LNCaP clone FGC (cell line): ENCODE measurements at regions not wholly inside any gene's neighbourhood (a gene's known extent, or its start where the extent isn't known, plus 50 kb on each side); places are given as distances from the start of the nearest gene placed in this dataset.

ENCODE experiments used
- DNase-seq: peaks from one replicate; pipeline ENCODE4 v3.0.0-alpha.2; 2011; ENCODE audit warnings: low read depth
- H3K4me3 ChIP-seq: 2 replicates; pipeline ENCODE4 v1.5.1; 2011; ENCODE audit warnings: mild to moderate bottlenecking, low read depth, low read length, control low read depth
- TF ChIP-seq, protein P1 (sequence below): IDR thresholded peaks from 2 replicates; pipeline ENCODE4 v1.5.1; 2012; ENCODE audit warnings: mild to moderate bottlenecking; ENCODE audit not compliant: control insufficient read depth, insufficient read depth; ENCODE audit errors: extremely low read depth

DNA sequence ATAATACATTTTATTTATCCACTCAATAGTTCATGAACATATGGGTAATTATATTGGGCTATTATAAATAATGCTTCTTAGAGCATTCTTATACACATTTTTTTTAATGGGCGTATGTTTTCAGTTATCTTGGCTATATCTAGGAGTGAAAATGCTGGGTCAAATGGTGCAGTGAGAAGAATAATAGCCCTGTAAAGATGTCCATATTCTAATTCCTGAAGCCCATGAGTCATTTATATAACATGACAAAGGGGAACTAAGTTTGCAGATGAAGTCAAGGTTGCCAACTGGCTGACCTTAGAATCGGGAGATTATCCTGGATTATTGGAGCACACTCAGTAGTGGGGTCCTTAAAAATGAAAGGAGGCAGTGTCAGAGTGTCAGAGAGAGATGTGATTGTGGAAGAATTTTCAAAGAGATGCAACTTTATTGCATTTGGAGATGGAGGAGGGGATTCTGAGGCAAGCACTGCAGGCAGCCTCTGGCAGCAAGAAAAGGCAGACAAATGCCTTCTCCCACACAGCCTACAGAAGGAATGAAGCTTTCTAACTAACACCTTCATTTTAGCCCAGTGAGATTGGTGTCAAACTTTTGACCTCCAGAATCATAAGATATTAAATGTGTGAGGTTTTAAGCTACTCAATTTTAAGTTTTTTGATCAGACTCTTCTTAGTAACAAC is 106.1 kb upstream of the HS3ST1 start:
- no peak overlapping the region for H3K4me3 ChIP-seq
- TF ChIP-seq, protein P1, sequence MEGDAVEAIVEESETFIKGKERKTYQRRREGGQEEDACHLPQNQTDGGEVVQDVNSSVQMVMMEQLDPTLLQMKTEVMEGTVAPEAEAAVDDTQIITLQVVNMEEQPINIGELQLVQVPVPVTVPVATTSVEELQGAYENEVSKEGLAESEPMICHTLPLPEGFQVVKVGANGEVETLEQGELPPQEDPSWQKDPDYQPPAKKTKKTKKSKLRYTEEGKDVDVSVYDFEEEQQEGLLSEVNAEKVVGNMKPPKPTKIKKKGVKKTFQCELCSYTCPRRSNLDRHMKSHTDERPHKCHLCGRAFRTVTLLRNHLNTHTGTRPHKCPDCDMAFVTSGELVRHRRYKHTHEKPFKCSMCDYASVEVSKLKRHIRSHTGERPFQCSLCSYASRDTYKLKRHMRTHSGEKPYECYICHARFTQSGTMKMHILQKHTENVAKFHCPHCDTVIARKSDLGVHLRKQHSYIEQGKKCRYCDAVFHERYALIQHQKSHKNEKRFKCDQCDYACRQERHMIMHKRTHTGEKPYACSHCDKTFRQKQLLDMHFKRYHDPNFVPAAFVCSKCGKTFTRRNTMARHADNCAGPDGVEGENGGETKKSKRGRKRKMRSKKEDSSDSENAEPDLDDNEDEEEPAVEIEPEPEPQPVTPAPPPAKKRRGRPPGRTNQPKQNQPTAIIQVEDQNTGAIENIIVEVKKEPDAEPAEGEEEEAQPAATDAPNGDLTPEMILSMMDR: no peak
- DNase-seq: no peak

DNA sequence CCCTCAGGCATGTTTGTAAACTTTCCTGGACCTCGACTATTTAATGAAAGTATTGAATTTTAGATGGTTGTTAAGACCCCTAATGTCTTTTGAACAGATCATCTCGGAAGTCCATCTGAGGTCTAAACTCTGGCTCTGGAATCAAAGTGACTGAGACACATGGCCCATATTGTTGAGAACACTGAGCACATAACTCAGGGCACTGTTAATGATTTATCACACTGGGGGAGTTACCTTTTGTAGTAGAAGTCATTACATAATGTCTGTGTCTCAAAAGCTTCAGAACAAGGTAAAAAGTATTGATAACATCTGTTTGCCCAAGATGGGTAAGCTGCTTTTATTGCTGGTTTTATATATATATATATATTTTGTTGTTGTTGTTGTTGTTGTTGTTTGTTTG is 103.4 kb upstream of the HS3ST1 start:
- no peak for DNase-seq
- no peak overlapping the region for H3K4me3 ChIP-seq
- TF ChIP-seq, protein P1: no peak

DNA sequence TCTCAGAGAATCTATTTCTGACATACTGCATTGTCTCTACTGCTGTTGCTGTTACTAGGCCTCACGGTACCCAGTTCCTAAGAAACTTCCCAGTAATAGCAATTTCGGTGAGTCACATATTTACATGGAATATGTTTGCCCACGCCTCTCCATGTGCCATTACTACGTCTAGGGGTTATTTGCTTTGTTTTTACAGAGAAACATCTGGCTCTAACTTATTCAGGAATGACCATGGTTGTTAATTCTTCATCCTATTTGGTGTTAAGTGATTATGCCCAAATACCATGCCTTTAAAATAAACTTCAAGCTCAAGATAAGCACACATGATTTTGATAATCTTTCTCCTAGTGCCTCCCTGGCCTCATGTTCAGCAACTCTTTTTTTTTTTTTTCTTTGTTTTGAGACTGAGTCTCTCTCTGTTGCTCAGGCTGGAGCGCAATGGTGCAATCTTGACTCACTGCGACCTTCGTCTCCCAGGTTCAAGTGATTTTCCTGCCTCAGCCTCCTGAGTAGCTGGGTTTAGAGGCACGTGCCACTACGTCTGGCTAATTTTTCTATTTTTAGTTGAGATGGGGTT is 101.0 kb upstream of the HS3ST1 start:
- no peak overlapping the region for H3K4me3 ChIP-seq
- DNase-seq: no peak
- TF ChIP-seq, protein P1: no peak

GRCh38 chr4:11525085-11525484 is 96.4 kb upstream of the HS3ST1 start:
- no peak for DNase-seq
- H3K4me3 ChIP-seq: no peak overlapping the region
- TF ChIP-seq, protein P1: no peak

GRCh38 chr4:11518754-11519153 is 90.1 kb upstream of the HS3ST1 start:
- no peak for DNase-seq
- no peak overlapping the region for H3K4me3 ChIP-seq
- TF ChIP-seq, protein P1: no peak

DNA sequence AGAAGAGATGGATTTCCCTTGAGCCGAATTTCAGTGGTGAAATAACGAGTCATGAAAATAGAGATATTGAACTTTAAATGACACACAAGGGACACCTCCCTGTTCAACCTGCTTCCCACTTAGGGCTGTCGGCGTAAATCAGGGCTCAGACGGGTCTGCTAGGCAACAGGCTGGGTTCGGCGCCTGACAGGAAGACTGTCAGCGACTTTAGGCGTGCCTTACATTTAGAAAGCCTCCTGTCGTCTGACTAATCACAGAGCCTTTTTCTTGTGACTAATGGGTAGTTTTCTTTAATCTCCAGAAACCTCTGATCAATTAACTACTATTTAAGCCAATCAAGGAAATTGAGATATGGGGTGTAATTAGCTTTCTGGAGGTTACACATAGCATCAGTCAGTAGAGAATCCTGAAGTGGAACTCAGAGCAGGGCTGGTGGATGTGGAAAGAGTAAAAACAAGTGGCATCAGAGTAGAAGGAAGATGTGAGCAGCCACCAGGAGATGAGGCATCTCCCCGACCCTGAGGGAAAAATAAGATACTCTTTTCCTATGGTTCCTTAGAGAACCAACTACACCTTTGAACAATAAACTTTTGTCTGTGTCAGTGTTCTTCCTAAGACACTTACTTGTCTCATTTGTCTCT is 86.2 kb upstream of the HS3ST1 start:
- no peak overlapping the region for H3K4me3 ChIP-seq
- DNase-seq: no peak
- TF ChIP-seq, protein P1: no peak
